NCI-H2081 treated with DMSO at 0.1 percent for 48 hours (cell line): ENCODE measurements at regions not wholly inside any gene's neighbourhood (a gene's known extent, or its start where the extent isn't known, plus 50 kb on each side); places are given as distances from the start of the nearest gene placed in this dataset.

Source experiments
- DNase-seq: peaks from one replicate; lab custom pipeline; 2025; lab: John Stamatoyannopoulos, UW

DNA sequence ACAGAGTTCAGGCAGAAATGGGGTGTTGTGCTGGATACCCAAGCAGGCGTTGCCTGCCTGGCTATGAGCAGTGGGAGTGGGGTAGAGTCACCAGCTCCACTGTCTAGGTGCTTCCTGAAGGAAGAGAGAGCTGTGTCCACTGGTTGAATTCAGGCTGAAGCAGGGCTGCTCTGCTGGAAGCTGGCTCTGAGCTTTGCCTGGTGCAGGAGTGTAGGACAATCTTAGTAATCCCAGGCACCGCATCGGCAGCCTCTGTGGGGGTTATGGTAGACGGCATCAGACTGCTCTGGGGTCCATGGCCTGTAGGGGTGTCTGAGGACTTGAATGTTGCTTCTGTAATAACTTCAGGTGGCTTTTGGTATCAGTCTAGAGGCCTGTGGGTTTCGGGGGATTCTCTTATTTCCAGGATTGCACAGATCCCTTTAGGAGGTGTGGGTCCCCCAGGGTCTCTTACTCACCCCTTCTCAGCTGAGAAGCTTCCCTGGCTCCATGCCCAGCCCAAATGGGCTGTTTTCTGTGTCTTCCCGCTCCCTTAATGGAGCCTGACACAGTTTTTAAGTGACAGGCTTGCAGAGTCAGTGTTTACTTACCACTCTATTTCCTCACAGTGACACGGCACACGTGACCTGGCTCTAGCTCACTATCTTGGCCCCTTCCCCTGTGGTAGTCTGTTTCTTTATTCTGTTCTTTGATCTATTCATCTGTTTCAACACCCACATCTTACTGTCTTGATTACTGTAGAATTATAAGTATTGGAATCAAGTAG is 644.3 kb downstream of the CBLN2 start:
- DNase-seq = no peak

DNA sequence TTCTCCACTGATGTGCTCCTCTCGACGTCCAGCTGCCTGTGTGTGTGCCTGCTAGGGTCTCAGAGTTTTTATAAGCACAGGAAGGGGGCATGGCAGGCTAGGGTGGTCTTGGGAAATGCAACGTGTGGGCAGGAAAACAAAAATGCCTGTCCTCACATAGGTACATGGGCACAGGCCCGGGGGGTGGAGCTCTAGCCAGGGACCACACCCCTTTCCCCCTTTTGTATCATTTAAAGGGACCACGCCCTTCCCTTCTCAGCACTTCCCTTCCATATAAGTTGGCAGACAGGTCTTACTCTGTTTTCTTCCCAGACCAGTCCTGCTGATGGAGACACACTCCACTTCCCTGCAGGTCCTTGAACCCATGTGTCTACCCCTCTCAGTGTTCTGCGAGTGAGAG is 645.0 kb downstream of the CBLN2 start:
- DNase-seq = no peak

- no peak for DNase-seq
These were observed 656.6 kb downstream of the CBLN2 start for GRCh38 chr18:71887509-71887908.

DNA sequence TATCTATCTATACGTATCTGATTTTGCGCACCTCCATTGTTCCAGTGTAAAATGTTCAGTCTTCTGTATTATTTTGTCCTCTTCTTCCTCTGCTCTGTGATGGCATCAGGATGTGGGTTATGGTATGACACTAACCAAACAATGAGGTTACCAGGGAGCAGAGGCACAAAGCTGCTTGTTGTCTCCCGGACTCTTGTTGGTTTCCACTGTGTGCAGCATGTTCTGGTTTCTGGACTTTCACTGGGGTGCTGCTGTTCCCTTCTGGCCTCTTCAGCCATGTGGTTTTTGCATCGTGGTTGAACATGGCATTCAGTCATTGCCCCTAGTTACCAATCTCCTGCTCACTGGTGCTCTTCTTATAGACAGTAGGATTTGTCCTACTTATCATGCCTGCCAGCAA is 665.9 kb downstream of the CBLN2 start:
- DNase-seq = no peak

DNA sequence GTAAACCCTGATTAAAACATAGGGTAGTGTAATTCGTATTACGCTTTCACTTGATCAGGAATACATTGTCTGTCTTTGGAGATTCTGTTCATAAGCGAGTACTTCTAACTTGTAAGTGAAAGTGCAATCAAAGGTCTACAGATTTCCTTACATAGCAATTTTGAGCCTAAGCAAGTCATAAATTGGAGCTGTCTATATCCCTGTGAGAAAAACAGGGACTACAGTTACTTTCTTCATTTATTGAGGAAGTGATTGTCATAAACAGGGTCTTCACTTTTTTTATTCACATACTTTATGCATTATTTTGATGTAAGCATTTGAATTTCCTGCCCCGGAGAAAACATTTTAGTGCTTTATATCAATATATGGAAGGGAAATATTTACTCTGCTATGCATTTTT is 670.4 kb downstream of the CBLN2 start:
- no peak for DNase-seq

DNA sequence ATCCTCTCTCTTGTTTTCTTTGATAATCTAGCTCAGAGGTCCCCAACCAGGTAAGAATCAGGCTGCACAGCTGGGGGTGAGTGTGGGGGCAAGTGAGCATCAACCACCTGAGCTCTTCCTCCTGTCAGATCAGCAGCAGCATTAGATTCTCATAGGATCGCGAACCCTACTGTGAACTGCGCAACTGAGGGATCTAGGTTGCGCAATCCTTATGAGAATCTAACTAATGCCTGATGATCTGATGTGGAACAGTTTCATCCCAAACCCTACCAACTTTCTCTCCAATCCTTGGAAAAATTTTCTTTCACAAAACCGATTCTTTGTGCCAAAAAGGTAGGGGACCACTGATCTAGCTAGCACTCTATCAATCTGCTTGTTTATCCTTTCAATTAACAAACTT is 678.3 kb downstream of the CBLN2 start:
- no peak for DNase-seq

DNA sequence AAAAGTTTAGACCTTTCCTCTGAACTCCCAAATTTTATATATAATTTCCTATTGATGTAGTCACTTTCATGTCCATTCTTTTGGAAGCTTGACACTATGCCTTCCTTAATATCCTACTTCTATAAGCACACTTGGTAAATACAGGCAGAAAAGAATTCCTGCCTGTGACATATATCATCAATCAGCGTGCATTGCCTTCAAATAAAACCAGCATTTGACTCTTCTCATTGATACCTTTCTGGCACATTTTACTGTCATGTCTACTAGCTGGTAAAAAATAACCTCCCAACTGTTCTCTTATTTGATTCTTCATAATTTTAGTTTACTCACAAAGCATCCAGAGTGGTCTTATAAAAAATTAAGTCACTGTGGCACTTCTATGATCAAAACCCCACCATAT is 693.5 kb downstream of the CBLN2 start:
- no peak for DNase-seq

GRCh38 chr18:71849407-71849806 is 694.7 kb downstream of the CBLN2 start:
- no peak for DNase-seq

DNA sequence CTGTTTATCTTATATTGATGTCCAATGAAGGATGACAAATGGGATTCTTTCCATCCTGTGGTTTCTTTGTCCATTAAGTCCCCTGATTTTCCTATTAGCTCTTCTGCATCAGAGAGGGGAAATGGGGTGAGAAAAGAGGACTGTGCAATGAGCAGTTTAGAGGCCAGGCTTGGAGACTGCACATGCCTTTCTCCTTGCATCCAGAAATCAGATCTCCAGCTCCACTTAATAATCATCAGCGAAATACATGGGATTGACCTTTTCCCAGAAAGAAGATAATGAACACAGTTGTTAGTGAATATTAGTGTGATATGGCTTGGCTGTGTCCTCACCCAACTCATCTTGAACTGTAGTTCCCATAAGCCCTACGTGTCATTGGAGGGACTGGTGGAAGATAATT is 697.4 kb downstream of the CBLN2 start:
- DNase-seq = no peak

GRCh38 chr18:71844814-71845213 is 699.3 kb downstream of the CBLN2 start:
- DNase-seq = no peak

- DNase-seq = no peak
These were observed 701.5 kb downstream of the CBLN2 start for GRCh38 chr18:71842666-71843065.

GRCh38 chr18:71837547-71837946 is 706.6 kb downstream of the CBLN2 start:
- DNase-seq = no peak

DNA sequence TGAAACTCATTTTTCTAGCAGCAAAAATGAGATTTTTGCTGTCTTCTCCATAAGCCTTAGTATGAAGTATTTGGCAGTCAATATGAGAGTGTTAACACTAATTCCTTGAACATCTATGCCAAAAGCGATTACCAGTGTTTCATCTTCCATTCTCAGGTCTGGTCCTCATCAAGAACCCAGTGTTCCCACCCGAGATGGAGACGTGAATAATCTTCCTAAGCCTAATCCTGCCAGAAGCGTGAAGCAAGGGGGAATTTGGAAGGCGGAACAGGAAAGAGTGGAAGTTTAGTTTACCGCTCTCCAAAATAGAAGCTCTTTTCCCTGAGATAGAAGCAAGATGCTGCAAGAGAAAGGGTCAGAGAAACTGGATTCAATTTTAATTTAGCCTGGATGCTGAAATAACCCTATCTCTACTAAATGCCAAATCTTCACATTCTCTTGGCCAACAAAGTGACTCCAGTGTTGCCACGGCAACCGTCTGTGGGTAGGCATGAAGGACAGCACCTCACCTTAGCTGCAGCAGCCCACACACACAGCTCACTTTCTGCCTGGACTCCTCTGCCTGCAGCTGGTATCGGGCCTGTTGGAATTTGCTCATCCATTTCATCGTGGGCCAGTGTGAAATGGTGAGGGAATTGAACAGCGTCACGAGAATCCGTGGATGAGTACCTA is 711.1 kb downstream of the CBLN2 start:
- no peak for DNase-seq

- no peak for DNase-seq
These were observed 713.1 kb downstream of the CBLN2 start for GRCh38 chr18:71831039-71831438.

DNA sequence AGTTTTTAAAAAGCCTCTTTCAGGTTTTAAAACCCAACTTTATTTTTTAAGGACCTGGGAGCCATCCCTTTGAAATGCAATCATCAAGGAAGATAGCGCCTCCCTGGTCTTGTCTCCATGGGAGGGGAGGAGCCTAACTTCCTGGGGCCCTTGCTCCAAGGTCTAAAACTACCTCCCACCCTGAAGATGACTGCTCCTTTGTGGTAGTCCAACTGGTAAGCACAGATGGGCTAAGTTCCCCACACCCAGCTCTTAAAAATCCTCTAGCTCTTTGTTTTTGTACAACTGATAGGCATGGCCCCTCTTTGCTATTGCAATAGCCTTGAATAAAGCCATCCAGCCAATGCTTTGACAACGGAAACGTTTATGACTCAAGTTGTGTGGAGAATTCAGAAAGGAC is 716.8 kb downstream of the CBLN2 start:
- no peak for DNase-seq

- no peak for DNase-seq
These were observed 728.8 kb downstream of the CBLN2 start for GRCh38 chr18:71815305-71815704.

- no peak for DNase-seq
These were observed 734.4 kb downstream of the CBLN2 start for GRCh38 chr18:71809711-71810110.

DNA sequence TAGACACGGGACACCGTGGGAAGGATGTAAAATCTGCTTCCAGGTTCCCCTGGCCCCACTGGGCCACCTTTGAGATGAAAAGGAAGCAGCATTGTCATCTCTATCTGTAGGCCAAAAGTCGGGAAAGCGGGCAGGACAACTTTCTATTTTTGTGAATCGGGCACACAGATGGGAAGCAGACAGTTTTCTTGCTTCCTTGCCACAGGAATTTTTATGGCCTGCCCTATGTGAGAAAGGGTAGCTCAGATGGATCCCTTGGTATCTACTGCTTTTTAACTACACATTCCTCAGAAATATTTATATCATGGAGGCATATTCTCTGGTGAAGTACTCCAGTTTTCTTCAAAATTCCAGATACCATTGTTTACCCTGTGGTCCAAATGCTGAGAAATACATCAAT is 735.5 kb downstream of the CBLN2 start:
- no peak for DNase-seq

- DNase-seq = no peak
These were observed 736.6 kb downstream of the CBLN2 start for GRCh38 chr18:71807586-71807985.

DNA sequence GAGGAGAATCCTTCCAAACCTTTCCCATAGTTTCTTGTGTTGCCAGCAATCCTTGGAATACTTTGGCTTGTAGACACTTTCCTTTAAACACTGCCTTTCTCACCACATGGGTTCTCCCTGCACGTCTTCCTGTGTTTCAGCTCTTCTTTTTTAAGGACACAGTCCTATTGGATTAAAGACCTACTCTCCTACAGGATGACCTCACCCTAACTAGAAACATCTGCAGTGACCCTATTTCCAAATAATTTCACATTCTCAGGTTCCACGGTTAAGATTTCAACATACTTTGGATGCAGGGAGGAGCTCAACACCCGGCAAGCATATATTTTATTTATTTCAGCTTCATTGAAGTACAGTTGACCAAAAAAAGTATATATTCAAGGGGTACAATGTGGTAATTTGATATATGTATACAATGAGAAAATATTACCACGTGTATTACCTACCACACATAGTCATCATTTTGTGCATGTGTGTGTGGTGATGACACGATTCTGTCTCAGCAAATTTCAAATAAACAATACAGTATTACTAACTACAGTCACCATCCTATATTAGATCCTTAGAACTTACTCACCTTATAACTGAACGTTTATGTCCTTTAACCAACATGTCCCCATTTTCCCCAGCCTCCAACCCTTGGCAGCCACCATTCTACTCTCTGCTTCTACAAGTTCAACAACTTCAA is 745.0 kb downstream of the CBLN2 start:
- DNase-seq = no peak

DNA sequence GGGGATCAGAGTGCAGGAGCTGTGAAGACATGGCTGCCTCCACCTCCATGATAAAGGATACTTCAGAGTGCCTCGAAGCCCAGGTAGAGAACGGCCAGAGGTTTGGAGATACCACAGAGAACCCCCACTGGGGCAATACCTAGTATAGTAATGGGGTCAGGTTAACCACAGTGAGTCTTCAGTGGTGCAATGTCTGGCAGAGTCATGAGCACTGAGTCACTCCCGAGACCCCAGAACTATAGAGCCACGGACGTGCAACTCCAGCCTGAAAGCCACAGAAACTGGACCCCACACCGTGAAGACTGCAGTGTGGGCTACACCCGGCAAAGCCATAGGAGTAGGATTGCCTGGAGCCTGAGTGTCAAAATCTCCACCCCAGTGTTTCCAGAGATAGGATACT is 746.6 kb downstream of the CBLN2 start:
- DNase-seq = no peak

GRCh38 chr18:71784777-71785176 is 759.4 kb downstream of the CBLN2 start:
- DNase-seq = no peak

DNA sequence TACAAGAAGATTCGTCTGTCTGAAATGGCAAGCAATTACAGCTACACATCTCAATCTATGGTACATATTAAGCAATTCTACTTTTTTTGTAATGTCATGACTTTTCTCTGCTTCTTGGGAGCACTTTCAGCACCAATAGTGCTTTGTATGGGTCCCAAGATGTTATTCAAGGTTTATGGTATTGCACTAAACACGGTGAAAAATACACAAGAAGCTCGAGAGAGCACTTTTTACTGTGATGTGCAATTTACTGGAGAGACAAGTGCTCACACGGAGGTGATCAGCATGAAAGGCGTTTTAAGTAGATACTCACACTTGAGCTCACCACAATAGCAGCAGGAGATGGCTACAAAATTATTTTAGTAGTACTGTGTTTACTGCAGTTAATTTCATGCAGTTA is 783.6 kb downstream of the CBLN2 start:
- DNase-seq = no peak
